WTC11 (cell line): ENCODE measurements at regions not wholly inside any gene's neighbourhood (a gene's known extent, or its start where the extent isn't known, plus 50 kb on each side); places are given as distances from the start of the nearest gene placed in this dataset.

ENCODE experiments used
- ATAC-seq: fragments of 200-7000 bp; cut with Tn5 transposase; 2 replicates; pipeline ENCODE4 v1.10.0; 2021; ENCODE audit warnings: mild to moderate bottlenecking, moderate library complexity
- CTCF ChIA-PET: fragments of 300-600 bp; sonication (Branson Sonifier 250); formaldehyde crosslinking; loops from one replicate; lab custom pipeline; 2021; ENCODE audit warnings: antibody characterized with exemption; lab: Charles Lee
- POLR2A ChIA-PET: fragments of 350-600 bp; sonication (Branson Sonifier 250); formaldehyde crosslinking; loops from one replicate; lab custom pipeline; 2021; ENCODE audit warnings: antibody characterized with exemption; lab: Charles Lee
- DNase-seq: peaks from one replicate; pipeline ENCODE4 v3.0.0; 2021; ENCODE audit warnings: low spot score
- H3K27ac Mint-ChIP-seq: 2 replicates; pipeline ENCODE4 v1.8.0; 2021; ENCODE audit warnings: mixed read lengths
- H3K27me3 Mint-ChIP-seq: 2 replicates; pipeline ENCODE4 v1.8.0; 2021; ENCODE audit warnings: low read depth, mild to moderate bottlenecking, moderate library complexity, mixed read lengths
- H3K36me3 Mint-ChIP-seq: 2 replicates; pipeline ENCODE4 v1.8.0; 2021; ENCODE audit warnings: mixed read lengths
- H3K4me1 Mint-ChIP-seq: 2 replicates; pipeline ENCODE4 v1.8.0; 2022; ENCODE audit warnings: mixed read lengths
- H3K4me3 Mint-ChIP-seq: 2 replicates; pipeline ENCODE4 v1.8.0; 2021; ENCODE audit warnings: mild to moderate bottlenecking, moderate library complexity, mixed read lengths
- H3K9me3 Mint-ChIP-seq: 2 replicates; pipeline ENCODE4 v1.8.0; 2021; ENCODE audit warnings: mixed read lengths
- ARID4B ChIP-seq: sonication (generic); formaldehyde crosslinking; IDR thresholded peaks from 2 replicates; pipeline ENCODE4 v1.8.0; 2023; ENCODE audit warnings: missing genetic modification reagents, mild to moderate bottlenecking, borderline replicate concordance
- ATF2 ChIP-seq: sonication (generic); formaldehyde crosslinking; IDR thresholded peaks from 2 replicates; pipeline ENCODE4 v1.8.1; 2022; ENCODE audit warnings: low read depth, missing genetic modification reagents, borderline replicate concordance
- ATF3 ChIP-seq: sonication (generic); formaldehyde crosslinking; conservative IDR thresholded peaks from 2 replicates; pipeline ENCODE4 v1.8.1; 2022; ENCODE audit warnings: mild to moderate bottlenecking, missing genetic modification reagents
- ATF6 ChIP-seq: sonication (generic); formaldehyde crosslinking; IDR thresholded peaks from 2 replicates; pipeline ENCODE4 v1.8.1; 2023; ENCODE audit warnings: mild to moderate bottlenecking, missing genetic modification reagents
- CTCF ChIP-seq: fragments of 200-600 bp; IDR thresholded peaks from 2 replicates; pipeline ENCODE4 v1.8.0; 2022; ENCODE audit warnings: antibody characterized with exemption
- E2F5 ChIP-seq: sonication (generic); formaldehyde crosslinking; IDR thresholded peaks from 2 replicates; pipeline ENCODE4 v1.8.1; 2022; ENCODE audit warnings: mild to moderate bottlenecking, moderate library complexity, missing genetic modification reagents
- ESRRA ChIP-seq: sonication (generic); formaldehyde crosslinking; IDR thresholded peaks from 2 replicates; pipeline ENCODE4 v1.8.1; 2022; ENCODE audit warnings: mild to moderate bottlenecking, missing genetic modification reagents, borderline replicate concordance
- IRF1 ChIP-seq: sonication (generic); formaldehyde crosslinking; IDR thresholded peaks from 2 replicates; pipeline ENCODE4 v1.8.0; 2023; ENCODE audit warnings: missing genetic modification reagents
- ZBTB21 ChIP-seq: sonication (generic); formaldehyde crosslinking; IDR thresholded peaks from 2 replicates; pipeline ENCODE4 v1.8.1; 2023; ENCODE audit warnings: mild to moderate bottlenecking, missing genetic modification reagents, borderline replicate concordance
- ZNF219 ChIP-seq: sonication (generic); formaldehyde crosslinking; IDR thresholded peaks from 2 replicates; pipeline ENCODE4 v1.8.0; 2023; ENCODE audit warnings: missing genetic modification reagents, mild to moderate bottlenecking, borderline replicate concordance
- ZNF532 ChIP-seq: fragments of 250-450 bp; sonication (Bioruptor Pico); IDR thresholded peaks from 2 replicates; pipeline ENCODE4 v1.9.0; 2021; ENCODE audit warnings: mild to moderate bottlenecking, borderline replicate concordance

- TF ChIP-seq ATF3 = no peak
- no peak for TF ChIP-seq ZNF532 (CRISPR knock-in tag)
- TF ChIP-seq ATF6 (CRISPR knock-in tag) = no peak
- TF ChIP-seq ARID4B = no peak
- TF ChIP-seq, all 79 proteins: peak for 0
Observed at GRCh38 chr3:144391236-144391635, 419.6 kb downstream of the DIPK2A start (continued).

- H3K4me3 Mint-ChIP-seq = no peak overlapping the region
- DNase-seq = no peak
- ChIA-PET POLR2A (no interaction called here), CTCF (no interaction called here)
- no peak for ATAC-seq
- H3K4me1 Mint-ChIP-seq = peaks cover 12% of the 10 kb centered on the region
- no peaks in the 10 kb centered on the region for H3K36me3 Mint-ChIP-seq
- TF ChIP-seq ZBTB21 (CRISPR knock-in tag) (no peak), CTCF (no peak), IRF1 (no peak), ESRRA (CRISPR knock-in tag) (no peak), E2F5 (CRISPR knock-in tag) (no peak), ZNF219 (CRISPR knock-in tag) (no peak), ATF2 (CRISPR knock-in tag) (no peak)
- TF ChIP-seq, all 79 proteins: peak for 0
- Mint-ChIP-seq H3K9me3 (peaks cover 18% of the 10 kb centered on the region), H3K27ac (no peak overlapping the region), H3K27me3 (no peaks in the 10 kb centered on the region)
Observed at GRCh38 chr3:144394032-144394431, 422.4 kb downstream of the DIPK2A start.
